Hepatic stellate cell (primary cell): ENCODE measurements at regions not wholly inside any gene's neighbourhood (a gene's known extent, or its start where the extent isn't known, plus 50 kb on each side); places are given as distances from the start of the nearest gene placed in this dataset.

Source experiments
- DNase-seq: peaks from one replicate; pipeline ENCODE4 v3.0.0; 2011; ENCODE audit warnings: low spot score

GRCh38 chr18:27274901-27275300, 89.8 kb upstream of the CHST9 start:
- no peak for DNase-seq

GRCh38 chr18:27270508-27270907, 85.4 kb upstream of the CHST9 start:
- DNase-seq, result no peak

- DNase-seq, result no peak
These were observed 78.3 kb upstream of the CHST9 start for GRCh38 chr18:27263369-27263768.

- DNase-seq, result no peak
These were observed 76.9 kb upstream of the CHST9 start for GRCh38 chr18:27261769-27262549.

GRCh38 chr18:27253571-27253970, 68.5 kb upstream of the CHST9 start:
- no peak for DNase-seq

GRCh38 chr18:27250471-27250870, 65.4 kb upstream of the CHST9 start:
- no peak for DNase-seq

- DNase-seq, result no peak
These were observed 64.8 kb upstream of the CHST9 start for GRCh38 chr18:27249933-27250332.

GRCh38 chr18:27244259-27244658, 59.2 kb upstream of the CHST9 start:
- DNase-seq, result no peak

- no peak for DNase-seq
These were observed 57.4 kb upstream of the CHST9 start for GRCh38 chr18:27242392-27243047.

- DNase-seq, result no peak
These were observed 55.3 kb upstream of the CHST9 start for GRCh38 chr18:27240383-27240782.

GRCh38 chr18:27239669-27240068, 54.6 kb upstream of the CHST9 start:
- DNase-seq, result no peak

GRCh38 chr18:27235218-27235870, 50.2 kb upstream of the CHST9 start:
- no peak for DNase-seq
